K562 (cell line): ENCODE measurements at regions not wholly inside any gene's neighbourhood (a gene's known extent, or its start where the extent isn't known, plus 50 kb on each side); places are given as distances from the start of the nearest gene placed in this dataset.

Source experiments
- DDX20 ChIP-seq: fragments of 450-650 bp; IDR thresholded peaks from 2 replicates; pipeline ENCODE4 v1.6.1; 2016; ENCODE audit warnings: missing genetic modification characterization, low read depth, mild to moderate bottlenecking, missing compliant biosample characterization, moderate library complexity
- DMBX1 ChIP-seq: fragments of 250-450 bp; sonication (Bioruptor Pico); IDR thresholded peaks from 2 replicates; pipeline ENCODE4 v1.8.0; 2022; ENCODE audit warnings: inconsistent platforms, mild to moderate bottlenecking, moderate library complexity, borderline replicate concordance
- EZH2 ChIP-seq: IDR thresholded peaks from 2 replicates; pipeline ENCODE4 v1.6.1; 2012; ENCODE audit warnings: low read depth, mild to moderate bottlenecking, inconsistent platforms, low read length, borderline replicate concordance
- FOXA3 ChIP-seq, 2 experiments: fragments of 450-650 bp in 1 of 2; sonication (generic) in 1 of 2; formaldehyde crosslinking; IDR thresholded peaks in 1 of 2; conservative IDR thresholded peaks in 1 of 2; 2 replicates each; pipeline versions ENCODE4 v1.4.0 to v1.8.0; 2020 to 2022; ENCODE audit warnings: mild to moderate bottlenecking in 2 of 2, missing genetic modification reagents in 1 of 2
- FOXJ2 ChIP-seq: fragments of 200-800 bp; sonication (Bioruptor generic); IDR thresholded peaks from 2 replicates; pipeline ENCODE4 v1.6.1; 2016; ENCODE audit warnings: missing genetic modification characterization, missing compliant biosample characterization
- KAT2B ChIP-seq: IDR thresholded peaks from one replicate; pipeline ENCODE4 v1.6.1; 2012; ENCODE audit warnings: low read depth, mild to moderate bottlenecking, control low read depth, inconsistent platforms, low read length, moderate library complexity
- MXI1 ChIP-seq: IDR thresholded peaks from 2 replicates; pipeline ENCODE4 v1.6.1; 2011; ENCODE audit warnings: low read depth, mild to moderate bottlenecking, improper control_type of control experiment, low read length
- POLR2AphosphoS2 ChIP-seq: IDR thresholded peaks from 2 replicates; pipeline ENCODE4 v1.6.1; 2012; ENCODE audit warnings: low read length, improper control_type of control experiment
- RBM34 ChIP-seq: fragments of 200-400 bp; formaldehyde crosslinking; IDR thresholded peaks from 2 replicates; pipeline ENCODE4 v1.6.1; 2018; ENCODE audit warnings: low read length, borderline replicate concordance; ENCODE audit not compliant: insufficient read depth
- SIN3B ChIP-seq: fragments of 450-650 bp; IDR thresholded peaks from 2 replicates; pipeline ENCODE4 v1.6.1; 2017; ENCODE audit warnings: low read depth, mild to moderate bottlenecking, moderate library complexity
- TEAD4 ChIP-seq, 2 experiments: sonication (generic) in 1 of 2; formaldehyde crosslinking in 1 of 2; IDR thresholded peaks; 2 replicates each; pipeline versions ENCODE4 v1.6.1 to v1.8.0; 2012 to 2022; ENCODE audit warnings: borderline replicate concordance in 1 of 2, inconsistent platforms in 1 of 2, low read length in 1 of 2, mild to moderate bottlenecking in 1 of 2, missing genetic modification reagents in 1 of 2
- ZNF121 ChIP-seq: sonication (generic); formaldehyde crosslinking; conservative IDR thresholded peaks from 2 replicates; pipeline ENCODE4 v1.8.0; 2022; ENCODE audit warnings: missing genetic modification reagents
- ZNF134 ChIP-seq: fragments of 250-450 bp; sonication (Bioruptor Pico); conservative IDR thresholded peaks from 2 replicates; pipeline ENCODE4 v1.4.0; 2020
- TF ChIP-seq, protein P1 (sequence below): fragments of 450-650 bp; conservative IDR thresholded peaks from 2 replicates; pipeline ENCODE4 v1.6.1; 2016; ENCODE audit warnings: missing genetic modification characterization, low read depth, mild to moderate bottlenecking, control low read depth, missing compliant biosample characterization

DNA sequence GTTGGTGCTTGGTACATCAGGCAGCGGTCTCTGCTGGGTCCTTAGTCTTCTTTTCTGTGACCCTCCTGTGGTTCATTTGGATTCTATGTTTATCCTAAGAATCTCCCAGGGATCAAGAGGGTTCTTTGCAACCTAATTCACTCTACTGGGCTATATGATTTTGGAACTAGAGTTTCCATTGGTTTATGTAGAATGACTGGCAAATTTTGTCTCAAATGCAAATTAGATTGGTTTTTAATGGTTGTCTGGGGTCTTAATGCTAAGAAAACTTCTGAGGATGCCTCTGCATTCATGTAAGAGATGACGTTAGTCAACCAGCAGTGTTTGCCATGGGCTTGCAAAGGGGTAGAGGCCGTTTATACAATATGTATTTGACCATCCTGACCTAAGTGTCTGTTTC, 129.8 kb upstream of the ZFP64 start:
- TF ChIP-seq KAT2B = no peak
- no peak for TF ChIP-seq FOXJ2
- TF ChIP-seq ZNF134 (CRISPR knock-in tag) = no peak
- TF ChIP-seq EZH2 = no peak
- no peak for TF ChIP-seq RBM34
- no peak for TF ChIP-seq MXI1
- no peak for TF ChIP-seq FOXA3 (CRISPR knock-in tag; conservative IDR thresholded peaks at IDR 0.05 in 1 of 2, IDR thresholded peaks at IDR 0.05 in 1 of 2)
- no peak for TF ChIP-seq POLR2AphosphoS2
- no peak for TF ChIP-seq ZNF121
- TF ChIP-seq SIN3B = no peak
- TF ChIP-seq DMBX1 = no peak
- TF ChIP-seq, protein P1, sequence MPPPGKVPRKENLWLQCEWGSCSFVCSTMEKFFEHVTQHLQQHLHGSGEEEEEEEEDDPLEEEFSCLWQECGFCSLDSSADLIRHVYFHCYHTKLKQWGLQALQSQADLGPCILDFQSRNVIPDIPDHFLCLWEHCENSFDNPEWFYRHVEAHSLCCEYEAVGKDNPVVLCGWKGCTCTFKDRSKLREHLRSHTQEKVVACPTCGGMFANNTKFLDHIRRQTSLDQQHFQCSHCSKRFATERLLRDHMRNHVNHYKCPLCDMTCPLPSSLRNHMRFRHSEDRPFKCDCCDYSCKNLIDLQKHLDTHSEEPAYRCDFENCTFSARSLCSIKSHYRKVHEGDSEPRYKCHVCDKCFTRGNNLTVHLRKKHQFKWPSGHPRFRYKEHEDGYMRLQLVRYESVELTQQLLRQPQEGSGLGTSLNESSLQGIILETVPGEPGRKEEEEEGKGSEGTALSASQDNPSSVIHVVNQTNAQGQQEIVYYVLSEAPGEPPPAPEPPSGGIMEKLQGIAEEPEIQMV = no peak
- no peak for TF ChIP-seq TEAD4 (IDR thresholded peaks at IDR 0.05; ENCODE audit: low read length)
- TF ChIP-seq TEAD4 (CRISPR knock-in tag; IDR thresholded peaks at IDR 0.05; ENCODE audit: borderline replicate concordance) = no peak
- no peak for TF ChIP-seq DDX20 (tag)
